ENCODE measurements at regions not wholly inside any gene's neighbourhood (a gene's known extent, or its start where the extent isn't known, plus 50 kb on each side); places are given as distances from the start of the nearest gene placed in this dataset.

DNA sequence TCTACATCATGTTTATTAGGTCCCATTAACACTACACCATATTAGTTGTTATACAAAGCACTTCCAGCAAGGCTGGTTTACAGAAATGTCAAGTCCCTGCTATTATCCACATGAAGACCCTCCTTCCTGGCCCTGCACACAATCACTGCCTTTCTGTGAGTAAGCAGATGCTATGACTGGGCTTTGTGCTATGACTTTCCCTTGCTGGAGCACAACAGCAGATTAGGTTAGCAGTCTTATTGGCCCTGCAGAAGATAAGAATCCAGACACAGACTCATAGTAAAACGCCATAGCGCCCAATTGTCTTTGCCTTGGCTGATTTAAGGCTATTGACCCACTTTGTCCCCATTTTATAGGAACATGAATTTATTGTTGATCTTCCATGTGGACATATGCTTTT is 228.9 kb upstream of the ACTBL2 start:
- no peaks in the 10 kb centered on the region for H3K4me1 Mint-ChIP-seq (ENCODE audit: low read depth, unreplicated experiment)
- H3K36me3 Mint-ChIP-seq (ENCODE audit: insufficient read depth, unreplicated experiment) = no peaks in the 10 kb centered on the region
- Histone ChIP-seq H3K27me3 (replicated peaks; ENCODE audit: control insufficient read depth, insufficient read depth, low read length) (no peaks in the 10 kb centered on the region), H3K4me1 (no peaks in the 10 kb centered on the region), H3K36me3 (ENCODE audit: control insufficient read depth, insufficient read depth, low read length) (no peaks in the 10 kb centered on the region), H3K4me3 (ENCODE audit: low read depth, low read length) (no peak overlapping the region), H3K9me3 (peaks cover 17% of the 10 kb centered on the region; the same call in 1 of the 2 replicates)
- no TSS peak for BruUV-seq (replicated peaks)
- H3K9me3 Mint-ChIP-seq (ENCODE audit: unreplicated experiment) = peaks cover 32% of the 10 kb centered on the region
- TF ChIP-seq, protein P1, sequence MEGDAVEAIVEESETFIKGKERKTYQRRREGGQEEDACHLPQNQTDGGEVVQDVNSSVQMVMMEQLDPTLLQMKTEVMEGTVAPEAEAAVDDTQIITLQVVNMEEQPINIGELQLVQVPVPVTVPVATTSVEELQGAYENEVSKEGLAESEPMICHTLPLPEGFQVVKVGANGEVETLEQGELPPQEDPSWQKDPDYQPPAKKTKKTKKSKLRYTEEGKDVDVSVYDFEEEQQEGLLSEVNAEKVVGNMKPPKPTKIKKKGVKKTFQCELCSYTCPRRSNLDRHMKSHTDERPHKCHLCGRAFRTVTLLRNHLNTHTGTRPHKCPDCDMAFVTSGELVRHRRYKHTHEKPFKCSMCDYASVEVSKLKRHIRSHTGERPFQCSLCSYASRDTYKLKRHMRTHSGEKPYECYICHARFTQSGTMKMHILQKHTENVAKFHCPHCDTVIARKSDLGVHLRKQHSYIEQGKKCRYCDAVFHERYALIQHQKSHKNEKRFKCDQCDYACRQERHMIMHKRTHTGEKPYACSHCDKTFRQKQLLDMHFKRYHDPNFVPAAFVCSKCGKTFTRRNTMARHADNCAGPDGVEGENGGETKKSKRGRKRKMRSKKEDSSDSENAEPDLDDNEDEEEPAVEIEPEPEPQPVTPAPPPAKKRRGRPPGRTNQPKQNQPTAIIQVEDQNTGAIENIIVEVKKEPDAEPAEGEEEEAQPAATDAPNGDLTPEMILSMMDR (IDR thresholded peaks at IDR 0.05; ENCODE audit: insufficient read depth in 1 of 2, low read depth in 1 of 2, low read length in 1 of 2, severe bottlenecking in 1 of 2, unreplicated experiment in 1 of 2) = no peak
- intact Hi-C loops (cut with micrococcal nuclease; ENCODE audit: unreplicated experiment) = no loop called here
- no peak overlapping the region for H3K4me3 Mint-ChIP-seq (ENCODE audit: unreplicated experiment)
- no peak overlapping the region for H3K27ac Mint-ChIP-seq (ENCODE audit: unreplicated experiment)
- CTCF ChIA-PET = no interaction called here
- POLR2A ChIA-PET = no interaction called here
- DNase-seq = no peak
- no peaks in the 10 kb centered on the region for H3K27me3 Mint-ChIP-seq (ENCODE audit: insufficient read depth, unreplicated experiment)

GRCh38 chr5:57710126-57710525 is 227.5 kb upstream of the ACTBL2 start:
- TF ChIP-seq, protein P1 (IDR thresholded peaks at IDR 0.05; ENCODE audit: insufficient read depth in 1 of 2, low read depth in 1 of 2, low read length in 1 of 2, severe bottlenecking in 1 of 2, unreplicated experiment in 1 of 2) = no peak
- Histone ChIP-seq H3K4me3 (ENCODE audit: low read depth, low read length) (no peak overlapping the region), H3K27me3 (replicated peaks; ENCODE audit: control insufficient read depth, insufficient read depth, low read length) (no peaks in the 10 kb centered on the region), H3K36me3 (ENCODE audit: control insufficient read depth, insufficient read depth, low read length) (no peaks in the 10 kb centered on the region), H3K4me1 (no peaks in the 10 kb centered on the region), H3K9me3 (peaks cover 17% of the 10 kb centered on the region; the same call in 1 of the 2 replicates)
- Mint-ChIP-seq H3K36me3 (ENCODE audit: insufficient read depth, unreplicated experiment) (no peaks in the 10 kb centered on the region), H3K4me3 (ENCODE audit: unreplicated experiment) (no peak overlapping the region), H3K27me3 (ENCODE audit: insufficient read depth, unreplicated experiment) (no peaks in the 10 kb centered on the region), H3K9me3 (ENCODE audit: unreplicated experiment) (peaks cover 32% of the 10 kb centered on the region), H3K27ac (ENCODE audit: unreplicated experiment) (no peak overlapping the region), H3K4me1 (ENCODE audit: low read depth, unreplicated experiment) (no peaks in the 10 kb centered on the region)
- BruUV-seq (replicated peaks) = no TSS peak
- ChIA-PET POLR2A (no interaction called here), CTCF (no interaction called here)
- intact Hi-C loops (cut with micrococcal nuclease; ENCODE audit: unreplicated experiment) = no loop called here
- DNase-seq = no peak

DNA sequence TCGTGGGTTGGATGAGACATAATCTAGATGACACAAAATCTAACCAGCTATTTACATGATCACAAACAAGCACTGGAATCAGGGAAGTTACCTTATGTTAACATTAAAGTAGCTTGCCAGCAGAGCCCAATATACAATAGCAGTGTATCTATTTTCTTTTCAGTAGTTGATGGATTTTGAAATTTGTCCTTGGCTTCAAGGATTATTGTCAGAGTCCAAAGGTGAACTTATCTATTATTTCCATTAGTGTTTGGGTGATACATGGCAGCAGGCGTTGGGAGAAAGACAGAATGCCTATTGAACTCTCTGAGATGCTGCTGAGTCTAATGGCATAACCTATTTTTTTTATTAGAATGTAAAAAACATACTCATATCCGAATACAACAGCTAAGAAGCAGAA is 223.2 kb upstream of the ACTBL2 start:
- H3K36me3 ChIP-seq (ENCODE audit: control insufficient read depth, insufficient read depth, low read length) = no peaks in the 10 kb centered on the region
- CTCF ChIA-PET = no interaction called here
- Mint-ChIP-seq H3K9me3 (ENCODE audit: unreplicated experiment) (peaks cover 5% of the 10 kb centered on the region), H3K4me1 (ENCODE audit: low read depth, unreplicated experiment) (no peaks in the 10 kb centered on the region), H3K4me3 (ENCODE audit: unreplicated experiment) (no peak overlapping the region), H3K27me3 (ENCODE audit: insufficient read depth, unreplicated experiment) (no peaks in the 10 kb centered on the region), H3K27ac (ENCODE audit: unreplicated experiment) (no peak overlapping the region), H3K36me3 (ENCODE audit: insufficient read depth, unreplicated experiment) (no peaks in the 10 kb centered on the region)
- no peak for DNase-seq
- POLR2A ChIA-PET = no interaction called here
- intact Hi-C loops (cut with micrococcal nuclease; ENCODE audit: unreplicated experiment) = no loop called here
- 0 out of 2 replicates have a peak, but pooled peaks cover 12% of the 10 kb centered on the region for H3K9me3 ChIP-seq
- no peaks in the 10 kb centered on the region for H3K4me1 ChIP-seq
- BruUV-seq (replicated peaks) = no TSS peak
- TF ChIP-seq, protein P1 (IDR thresholded peaks at IDR 0.05; ENCODE audit: insufficient read depth in 1 of 2, low read depth in 1 of 2, low read length in 1 of 2, severe bottlenecking in 1 of 2, unreplicated experiment in 1 of 2) = no peak
- no peaks in the 10 kb centered on the region for H3K27me3 ChIP-seq (replicated peaks; ENCODE audit: control insufficient read depth, insufficient read depth, low read length)
- no peak overlapping the region for H3K4me3 ChIP-seq (ENCODE audit: low read depth, low read length)
